ENCODE measurements at regions not wholly inside any gene's neighbourhood (a gene's known extent, or its start where the extent isn't known, plus 50 kb on each side); places are given as distances from the start of the nearest gene placed in this dataset.

GRCh38 chr15:87355946-87356345, 900.6 kb downstream of the NTRK3 start:
- no peak for TF ChIP-seq GATA2 (IDR thresholded peaks at IDR 0.05; ENCODE audit: low read depth, low read length)
- TF ChIP-seq GATA3 (IDR thresholded peaks at IDR 0.05; ENCODE audit: low read depth, low read length), result no peak

All from SH-SY5Y (cell line).